IMR-90 (cell line): ENCODE measurements at regions not wholly inside any gene's neighbourhood (a gene's known extent, or its start where the extent isn't known, plus 50 kb on each side); places are given as distances from the start of the nearest gene placed in this dataset.

Experiments
- ATAC-seq: fragments of 200-7000 bp; cut with Tn5 transposase; 2 replicates; pipeline ENCODE4 v1.9.1; 2020; ENCODE audit warnings: low read depth, mild to moderate bottlenecking, moderate library complexity
- BruUV-seq: library from RNA; stranded (reverse); fragments of 400-500 nt; replicated peaks from 2 replicates; lab custom pipeline; 2021; lab: Mats Ljungman, UMichigan
- CTCF ChIA-PET: fragments of 300-600 bp; formaldehyde crosslinking; extraction: SDS; loops from one replicate; lab custom pipeline; 2021; ENCODE audit warnings: antibody characterized with exemption; lab: Yijun Ruan, JAX
- POLR2A ChIA-PET: fragments of 300-600 bp; sonication (Branson Sonifier 250); formaldehyde crosslinking; loops from one replicate; lab custom pipeline; 2022; ENCODE audit warnings: antibody characterized with exemption; ENCODE audit not compliant: unreplicated experiment; lab: Charles Lee
- DNase-seq: peaks from one replicate; pipeline ENCODE4 v3.0.0; 2013
- H2AFZ ChIP-seq: replicated peaks from 2 replicates; pipeline ENCODE3; 2013; ENCODE audit warnings: low read length, mild to moderate bottlenecking; ENCODE audit not compliant: poor library complexity
- H2AK5ac ChIP-seq: 2 replicates; pipeline ENCODE4 v1.6.1; 2013; ENCODE audit warnings: low read depth, low read length, inconsistent platforms
- H2AK9ac ChIP-seq: replicated peaks from 2 replicates; pipeline ENCODE3; 2013; ENCODE audit warnings: mild to moderate bottlenecking, low read depth, low read length, moderate library complexity; ENCODE audit not compliant: poor library complexity
- H2BK120ac ChIP-seq: 2 replicates; pipeline ENCODE4 v1.6.1; 2013; ENCODE audit warnings: low read depth, low read length, inconsistent platforms
- H2BK15ac ChIP-seq: 3 replicates; pipeline ENCODE4 v1.6.1; 2013; ENCODE audit warnings: low read depth, low read length, inconsistent platforms
- H2BK20ac ChIP-seq: 2 replicates; pipeline ENCODE4 v1.6.1; 2013; ENCODE audit warnings: low read depth, mild to moderate bottlenecking, inconsistent platforms, low read length, moderate library complexity
- H2BK5ac ChIP-seq: 2 replicates; pipeline ENCODE4 v1.6.1; 2013; ENCODE audit warnings: mild to moderate bottlenecking, low read depth, low read length, inconsistent platforms; ENCODE audit not compliant: poor library complexity, severe bottlenecking
- H3K14ac ChIP-seq: replicated peaks from 2 replicates; pipeline ENCODE4 v1.6.1; 2013; ENCODE audit warnings: low read depth, low read length, inconsistent platforms
- H3K18ac ChIP-seq: 2 replicates; pipeline ENCODE4 v1.6.1; 2013; ENCODE audit warnings: low read depth, low read length, control low read depth
- H3K23ac ChIP-seq: 2 replicates; pipeline ENCODE4 v1.6.1; 2013; ENCODE audit warnings: low read depth, low read length, inconsistent platforms
- H3K27ac ChIP-seq: 2 replicates; pipeline ENCODE4 v1.5.1; 2013; ENCODE audit warnings: mild to moderate bottlenecking, control low read depth, low read length; ENCODE audit not compliant: insufficient read depth
- H3K27me3 ChIP-seq: 2 replicates; pipeline ENCODE4 v1.6.1; 2013; ENCODE audit warnings: low read length; ENCODE audit not compliant: control insufficient read depth, insufficient read depth
- H3K36me3 ChIP-seq: 2 replicates; pipeline ENCODE4 v1.6.1; 2013; ENCODE audit warnings: low read length, mixed read lengths; ENCODE audit not compliant: control insufficient read depth, insufficient read depth
- H3K4ac ChIP-seq: 2 replicates; pipeline ENCODE4 v1.6.1; 2013; ENCODE audit warnings: low read depth, low read length, inconsistent platforms
- H3K4me1 ChIP-seq: 2 replicates; pipeline ENCODE4 v1.6.1; 2013; ENCODE audit warnings: low read length, mixed read lengths; ENCODE audit not compliant: control insufficient read depth, insufficient read depth
- H3K4me2 ChIP-seq: 2 replicates; pipeline ENCODE4 v1.6.1; 2013; ENCODE audit warnings: low read depth, mild to moderate bottlenecking, control low read depth, low read length, moderate library complexity
- H3K4me3 ChIP-seq: 2 replicates; pipeline ENCODE4 v1.5.1; 2013; ENCODE audit warnings: low read depth, mild to moderate bottlenecking, control low read depth, low read length, moderate library complexity; ENCODE audit not compliant: insufficient read depth
- H3K56ac ChIP-seq: 2 replicates; pipeline ENCODE4 v1.6.1; 2013; ENCODE audit warnings: low read length, inconsistent platforms; ENCODE audit not compliant: insufficient read depth; ENCODE audit errors: extremely low read depth
- H3K79me1 ChIP-seq, 2 experiments: 2 replicates each; pipeline ENCODE4 v1.6.1; 2013; ENCODE audit warnings: low read length in 2 of 2, inconsistent platforms in 1 of 2, low read depth in 1 of 2
- H3K9ac ChIP-seq: 2 replicates; pipeline ENCODE4 v1.6.1; 2013; ENCODE audit warnings: low read depth, low read length, control low read depth
- H3K9me1 ChIP-seq: 2 replicates; pipeline ENCODE4 v1.6.1; 2013; ENCODE audit warnings: low read length, inconsistent platforms; ENCODE audit not compliant: insufficient read depth
- H3K9me3 ChIP-seq: 2 replicates; pipeline ENCODE4 v1.6.1; 2013; ENCODE audit warnings: low read length; ENCODE audit not compliant: control insufficient read depth, insufficient read depth
- H4K20me1 ChIP-seq: 2 replicates; pipeline ENCODE4 v1.6.1; 2013; ENCODE audit warnings: low read length, inconsistent platforms; ENCODE audit not compliant: insufficient read depth
- H4K5ac ChIP-seq: 2 replicates; pipeline ENCODE4 v1.6.1; 2013; ENCODE audit warnings: mild to moderate bottlenecking, low read depth, low read length, control low read depth
- H4K8ac ChIP-seq, 2 experiments: 2 replicates each; pipeline ENCODE4 v1.6.1; 2013; ENCODE audit warnings: low read depth in 2 of 2, low read length in 2 of 2, control low read depth in 1 of 2, inconsistent platforms in 1 of 2
- H4K91ac ChIP-seq: 2 replicates; pipeline ENCODE4 v1.6.1; 2013; ENCODE audit warnings: low read depth, low read length, inconsistent platforms; ENCODE audit not compliant: insufficient read depth
- BHLHE40 ChIP-seq: fragments of 150-350 bp; IDR thresholded peaks from 2 replicates; pipeline ENCODE4 v1.6.1; 2016; ENCODE audit warnings: mild to moderate bottlenecking, low read depth, low read length
- CEBPB ChIP-seq: IDR thresholded peaks from 2 replicates; pipeline ENCODE4 v1.6.1; 2012; ENCODE audit warnings: low read depth, low read length, improper control_type of control experiment
- CHD1 ChIP-seq: IDR thresholded peaks from 2 replicates; pipeline ENCODE4 v1.6.1; 2012; ENCODE audit warnings: low read depth, low read length, improper control_type of control experiment
- CTCF ChIP-seq: conservative IDR thresholded peaks from 2 replicates; pipeline ENCODE4 v1.5.1; 2012; ENCODE audit warnings: mild to moderate bottlenecking, low read depth, low read length, improper control_type of control experiment
- ELK1 ChIP-seq: fragments of 150-350 bp; IDR thresholded peaks from 2 replicates; pipeline ENCODE4 v1.6.1; 2016; ENCODE audit warnings: low read depth, mild to moderate bottlenecking, low read length, moderate library complexity, borderline replicate concordance
- FOS ChIP-seq: fragments of 150-350 bp; IDR thresholded peaks from 2 replicates; pipeline ENCODE4 v1.6.1; 2016; ENCODE audit warnings: low read depth, low read length
- MAFK ChIP-seq: IDR thresholded peaks from 2 replicates; pipeline ENCODE4 v1.6.1; 2012; ENCODE audit warnings: low read depth, low read length, improper control_type of control experiment
- MAZ ChIP-seq: IDR thresholded peaks from 2 replicates; pipeline ENCODE4 v1.6.1; 2012; ENCODE audit warnings: low read depth, mild to moderate bottlenecking, low read length, improper control_type of control experiment, moderate library complexity, borderline replicate concordance
- MXI1 ChIP-seq: IDR thresholded peaks from 2 replicates; pipeline ENCODE4 v1.6.1; 2012; ENCODE audit warnings: low read depth, mild to moderate bottlenecking, low read length, moderate library complexity, borderline replicate concordance
- NFE2L2 ChIP-seq: fragments of 150-350 bp; IDR thresholded peaks from 2 replicates; pipeline ENCODE4 v1.6.1; 2016; ENCODE audit warnings: low read depth, mild to moderate bottlenecking, low read length
- POLR2A ChIP-seq: IDR thresholded peaks from 2 replicates; pipeline ENCODE4 v1.6.1; 2012; ENCODE audit warnings: mild to moderate bottlenecking, low read depth, low read length
- RAD21 ChIP-seq: IDR thresholded peaks from 2 replicates; pipeline ENCODE4 v1.6.1; 2012; ENCODE audit warnings: low read length, improper control_type of control experiment
- RCOR1 ChIP-seq: IDR thresholded peaks from 2 replicates; pipeline ENCODE4 v1.6.1; 2012; ENCODE audit warnings: mild to moderate bottlenecking, low read length, improper control_type of control experiment; ENCODE audit not compliant: insufficient replicate concordance
- RFX5 ChIP-seq: IDR thresholded peaks from 2 replicates; pipeline ENCODE4 v1.8.0; 2012; ENCODE audit warnings: low read depth, mild to moderate bottlenecking, low read length, moderate library complexity
- SMC3 ChIP-seq: fragments of 150-350 bp; IDR thresholded peaks from 2 replicates; pipeline ENCODE4 v1.6.1; 2016; ENCODE audit warnings: low read depth, mild to moderate bottlenecking, antibody characterized with exemption, low read length, moderate library complexity
- USF2 ChIP-seq: fragments of 150-350 bp; IDR thresholded peaks from 2 replicates; pipeline ENCODE4 v1.6.1; 2017; ENCODE audit warnings: mild to moderate bottlenecking, antibody characterized with exemption, low read length, low read depth
- WGBS, 2 experiments: methylation state at CpG; one replicate each; pipeline versions ENCODE4 v1.1.5 to v1.1.7; 2013; ENCODE audit warnings: missing lambda C conversion rate in 2 of 2; ENCODE audit not compliant: insufficient read length in 1 of 2; ENCODE audit errors: extremely low coverage in 2 of 2; 5-methylcytosine and 5-hydroxymethylcytosine counted together
- dilution Hi-C: fragments of 300-500 bp; cut with HindIII; formaldehyde crosslinking; loops from one replicate; pipeline ENCODE4 v1.14.3; 2018; ENCODE audit warnings: low sequenced_read_pairs; ENCODE audit not compliant: unreplicated experiment
- in situ Hi-C: fragments of 300-500 bp; cut with MboI; formaldehyde crosslinking; loops from 3 replicates; pipeline ENCODE4 v1.14.3; 2019; ENCODE audit warnings: low sequenced_read_pairs, inconsistent platforms, mixed read lengths
- intact Hi-C: fragments of 100-400 bp; cut with micrococcal nuclease; formaldehyde crosslinking; loops from 2 replicates; pipeline ENCODE4 v1.10.0; 2022

- no peak overlapping the region for H3K27ac ChIP-seq
- no peak overlapping the region for H3K14ac ChIP-seq
- no peak overlapping the region for H3K9ac ChIP-seq
- no peaks in the 10 kb centered on the region for H3K9me1 ChIP-seq
- no peaks in the 10 kb centered on the region for H3K79me1 ChIP-seq
- H2BK20ac ChIP-seq = no peak overlapping the region
- H3K27me3 ChIP-seq = no peaks in the 10 kb centered on the region
- no peaks in the 10 kb centered on the region for H3K36me3 ChIP-seq
- no peak overlapping the region for H2AFZ ChIP-seq
- in situ Hi-C loops = no loop called here
- no peak overlapping the region for H2BK15ac ChIP-seq
- no peak overlapping the region for H3K18ac ChIP-seq
- H3K9me3 ChIP-seq = no peaks in the 10 kb centered on the region; the same call in 1 of the 2 replicates
- no peak overlapping the region for H4K91ac ChIP-seq
- intact Hi-C loops = no loop called here
- H2BK120ac ChIP-seq = no peak overlapping the region
- no peaks in the 10 kb centered on the region for H4K20me1 ChIP-seq
- TF ChIP-seq FOS (no peak), MAFK (no peak), NFE2L2 (no peak), RCOR1 (no peak), MXI1 (no peak), ELK1 (no peak), BHLHE40 (no peak), CEBPB (no peak), MAZ (no peak), POLR2A (no peak), RFX5 (no peak), CHD1 (no peak), USF2 (no peak), CTCF (no peak), SMC3 (no peak), RAD21 (no peak)
- H3K4me3 ChIP-seq = no peak overlapping the region
- no peak overlapping the region for H3K4me2 ChIP-seq
- ChIA-PET POLR2A (no interaction called here), CTCF (no interaction called here)
- H2BK5ac ChIP-seq = no peak overlapping the region
- no peak overlapping the region for H3K4ac ChIP-seq
- no peak for ATAC-seq
- dilution Hi-C loops = no loop called here
- H2AK9ac ChIP-seq = no peak overlapping the region
- H3K56ac ChIP-seq = no peak overlapping the region
- no peak overlapping the region for H3K23ac ChIP-seq
- no peak overlapping the region for H4K5ac ChIP-seq
- peaks cover 3% of the 10 kb centered on the region; the same call in 1 of the 2 replicates for H3K4me1 ChIP-seq
- BruUV-seq = no TSS peak
- no CpG with 5 or more reads among the region's 2 CpGs for WGBS, 2 experiments
- no peak for DNase-seq
- no peak overlapping the region for H2AK5ac ChIP-seq
- H4K8ac ChIP-seq = no peak overlapping the region
Observed at GRCh38 chr11:35047769-35048168, 91.2 kb upstream of the CD44 start.
